ENCODE measurements at regions not wholly inside any gene's neighbourhood (a gene's known extent, or its start where the extent isn't known, plus 50 kb on each side); places are given as distances from the start of the nearest gene placed in this dataset.

- Histone ChIP-seq H2BK20ac (ENCODE audit: low read depth, low read length) (peak overlapping the region; percentile 98), H2BK15ac (ENCODE audit: low read depth, low read length) (peak overlapping the region; percentile 89), H3K56ac (ENCODE audit: extremely low read depth, insufficient read depth, low read length) (peak overlapping the region; percentile 81), H3K18ac (ENCODE audit: low read depth, low read length) (peak overlapping the region; percentile 85), H3K14ac (replicated peaks; ENCODE audit: low read depth, low read length) (peak overlapping the region; percentile 96), H3K9ac (ENCODE audit: low read depth, low read length) (peak overlapping the region; percentile 8; the same call in 1 of the 2 replicates), H4K8ac (ENCODE audit: low read depth in 2 of 2, low read length in 2 of 2) (peak overlapping the region; percentile 74 to 91), H2AFZ (replicated peaks; ENCODE audit: low read length, poor library complexity) (peak overlapping the region; percentile 85), H3K79me1 (ENCODE audit: low read depth in 1 of 2, low read length in 2 of 2) (peaks cover 0 to 5% of the 10 kb centered on the region in 2 experiments; a peak in 1 of 4 replicates), H2BK120ac (ENCODE audit: low read depth, low read length) (peak overlapping the region; percentile 99), H3K4me2 (ENCODE audit: low read depth, low read length) (no peak overlapping the region), H3K23ac (ENCODE audit: low read depth, low read length) (peak overlapping the region; percentile 99), H4K20me1 (ENCODE audit: insufficient read depth, low read length) (no peaks in the 10 kb centered on the region), H3K4me1 (ENCODE audit: control insufficient read depth, insufficient read depth, low read length) (peaks cover 17% of the 10 kb centered on the region), H3K4ac (ENCODE audit: low read depth, low read length) (peak overlapping the region; percentile 97), H3K27me3 (ENCODE audit: control insufficient read depth, insufficient read depth, low read length) (no peaks in the 10 kb centered on the region), H3K9me1 (ENCODE audit: insufficient read depth, low read length) (peaks cover 6% of the 10 kb centered on the region), H4K91ac (ENCODE audit: insufficient read depth, low read depth, low read length) (peak overlapping the region; percentile 91), H4K5ac (ENCODE audit: low read depth, low read length) (peak overlapping the region; percentile 87), H2AK5ac (ENCODE audit: low read depth, low read length) (peak overlapping the region; percentile 82), H3K27ac (ENCODE audit: insufficient read depth, low read length) (peak overlapping the region; percentile 66), H3K9me3 (ENCODE audit: control insufficient read depth, insufficient read depth, low read length) (no peaks in the 10 kb centered on the region), H3K36me3 (ENCODE audit: control insufficient read depth, insufficient read depth, low read length) (no peaks in the 10 kb centered on the region), H2AK9ac (replicated peaks; ENCODE audit: low read depth, low read length, poor library complexity) (peak overlapping the region; percentile 77), H3K4me3 (ENCODE audit: insufficient read depth, low read depth, low read length) (no peak overlapping the region), H2BK5ac (ENCODE audit: low read depth, low read length, poor library complexity, severe bottlenecking) (peak overlapping the region; percentile 89)
- no TSS peak for BruUV-seq (replicated peaks)
- dilution Hi-C loops (cut with HindIII; ENCODE audit: low sequenced_read_pairs, unreplicated experiment) (no loop called here), intact Hi-C loops (cut with micrococcal nuclease) (loop anchor here (5.0 to 10.0 kb wide), 3 partner anchors 319 to 504 kb away; no protein-coding TSS in a partner anchor), in situ Hi-C loops (cut with MboI; ENCODE audit: low sequenced_read_pairs) (no loop called here)
- POLR2A ChIA-PET (ENCODE audit: unreplicated experiment): interaction anchor here (1.0 kb wide), 1 partner anchor 14 kb away, joined by 3 read pairs; no protein-coding TSS in a partner anchor
- DNase-seq (peak; percentile 66), ATAC-seq (ENCODE audit: low read depth) (peak; percentile 40)
- TF ChIP-seq MAFK (IDR thresholded peaks at IDR 0.05; ENCODE audit: low read depth, low read length) (no peak), CEBPB (IDR thresholded peaks at IDR 0.05; ENCODE audit: low read depth, low read length) (peak; percentile 8; the same call in 1 of the 2 replicates)
- CTCF ChIA-PET: interaction anchor here (0.9 to 1.0 kb wide), 2 partner anchors 114 to 420 kb away, joined by 4 to 5 read pairs; no protein-coding TSS in a partner anchor
- WGBS, 2 experiments (ENCODE audit: extremely low coverage in 2 of 2, insufficient read length in 1 of 2): no CpG with 5 or more reads among the region's 3 CpGs
These were observed 150.2 kb upstream of the CLEC14A start for GRCh38 chr14:38405851-38406635.
